Uterus (tissue), 2 donors: ENCODE measurements at regions not wholly inside any gene's neighbourhood (a gene's known extent, or its start where the extent isn't known, plus 50 kb on each side); places are given as distances from the start of the nearest gene placed in this dataset.

Experiments used
- CTCF ChIP-seq, 4 experiments: fragments of 200-600 bp in 2 of 4; fragments of 450-650 bp in 2 of 4; sonication (generic) in 2 of 4; IDR thresholded peaks; one replicate each; pipeline ENCODE4 v1.5.1; 2016 to 2019; ENCODE audit warnings: antibody characterized with exemption in 4 of 4, mild to moderate bottlenecking in 2 of 4, moderate library complexity in 1 of 4
- POLR2A ChIP-seq, 2 donors: fragments of 450-650 bp; IDR thresholded peaks; one replicate each; pipeline ENCODE4 v1.6.1; 2016; ENCODE audit warnings: antibody characterized with exemption in 2 of 2, mild to moderate bottlenecking in 1 of 2, moderate library complexity in 1 of 2

DNA sequence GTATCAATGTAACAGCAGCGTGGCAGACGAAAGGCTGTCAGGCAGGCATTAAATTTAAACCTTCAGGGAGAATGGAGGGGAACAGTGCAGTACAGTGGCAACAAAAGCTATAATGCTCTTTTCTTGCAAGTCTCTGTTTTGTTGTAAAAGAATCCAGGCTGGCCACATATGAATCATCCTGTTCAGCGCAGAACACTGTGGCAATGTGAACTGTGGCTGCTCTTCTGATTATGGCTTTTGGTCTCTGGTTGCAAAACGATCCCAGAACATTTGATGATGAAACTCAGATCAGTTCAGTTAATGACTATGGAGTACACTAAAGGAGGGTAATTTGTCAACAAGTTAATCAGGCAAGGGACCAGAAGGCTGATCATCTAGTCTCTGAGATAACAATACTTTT lies 219.7 kb upstream of the SGO1 start:
- TF ChIP-seq CTCF (IDR thresholded peaks at IDR 0.05) (no peak), POLR2A (IDR thresholded peaks at IDR 0.05) (no peak)
